WTC11 (cell line): ENCODE measurements at regions not wholly inside any gene's neighbourhood (a gene's known extent, or its start where the extent isn't known, plus 50 kb on each side); places are given as distances from the start of the nearest gene placed in this dataset.

Experiments
- ATAC-seq: fragments of 200-7000 bp; cut with Tn5 transposase; 2 replicates; pipeline ENCODE4 v1.10.0; 2021; ENCODE audit warnings: mild to moderate bottlenecking, moderate library complexity
- CTCF ChIA-PET: fragments of 300-600 bp; sonication (Branson Sonifier 250); formaldehyde crosslinking; loops from one replicate; lab custom pipeline; 2021; ENCODE audit warnings: antibody characterized with exemption; lab: Charles Lee
- POLR2A ChIA-PET: fragments of 350-600 bp; sonication (Branson Sonifier 250); formaldehyde crosslinking; loops from one replicate; lab custom pipeline; 2021; ENCODE audit warnings: antibody characterized with exemption; lab: Charles Lee
- DNase-seq: peaks from one replicate; pipeline ENCODE4 v3.0.0; 2021; ENCODE audit warnings: low spot score
- H3K27ac Mint-ChIP-seq: 2 replicates; pipeline ENCODE4 v1.8.0; 2021; ENCODE audit warnings: mixed read lengths
- H3K27me3 Mint-ChIP-seq: 2 replicates; pipeline ENCODE4 v1.8.0; 2021; ENCODE audit warnings: low read depth, mild to moderate bottlenecking, moderate library complexity, mixed read lengths
- H3K36me3 Mint-ChIP-seq: 2 replicates; pipeline ENCODE4 v1.8.0; 2021; ENCODE audit warnings: mixed read lengths
- H3K4me1 Mint-ChIP-seq: 2 replicates; pipeline ENCODE4 v1.8.0; 2022; ENCODE audit warnings: mixed read lengths
- H3K4me3 Mint-ChIP-seq: 2 replicates; pipeline ENCODE4 v1.8.0; 2021; ENCODE audit warnings: mild to moderate bottlenecking, moderate library complexity, mixed read lengths
- H3K9me3 Mint-ChIP-seq: 2 replicates; pipeline ENCODE4 v1.8.0; 2021; ENCODE audit warnings: mixed read lengths
- ATF1 ChIP-seq: sonication (generic); formaldehyde crosslinking; IDR thresholded peaks from 2 replicates; pipeline ENCODE4 v1.8.1; 2023; ENCODE audit warnings: mild to moderate bottlenecking, moderate library complexity, missing genetic modification reagents
- ATF3 ChIP-seq: sonication (generic); formaldehyde crosslinking; conservative IDR thresholded peaks from 2 replicates; pipeline ENCODE4 v1.8.1; 2022; ENCODE audit warnings: mild to moderate bottlenecking, missing genetic modification reagents
- CBFB ChIP-seq: sonication (generic); formaldehyde crosslinking; IDR thresholded peaks from 2 replicates; pipeline ENCODE4 v1.8.1; 2022; ENCODE audit warnings: mild to moderate bottlenecking, low read depth, missing genetic modification reagents
- CDX4 ChIP-seq: fragments of 250-450 bp; sonication (Bioruptor Pico); IDR thresholded peaks from 2 replicates; pipeline ENCODE4 v1.9.0; 2021; ENCODE audit warnings: moderate library complexity, mild to moderate bottlenecking, inconsistent platforms, borderline replicate concordance
- CREM ChIP-seq: sonication (generic); formaldehyde crosslinking; IDR thresholded peaks from 2 replicates; pipeline ENCODE4 v1.8.1; 2022; ENCODE audit warnings: mild to moderate bottlenecking, missing genetic modification reagents, moderate library complexity
- CTCF ChIP-seq: fragments of 200-600 bp; IDR thresholded peaks from 2 replicates; pipeline ENCODE4 v1.8.0; 2022; ENCODE audit warnings: antibody characterized with exemption
- EMX1 ChIP-seq: fragments of 250-450 bp; sonication (Bioruptor Pico); IDR thresholded peaks from 2 replicates; pipeline ENCODE4 v1.8.0; 2021; ENCODE audit warnings: mild to moderate bottlenecking
- FOXK1 ChIP-seq: sonication (generic); formaldehyde crosslinking; IDR thresholded peaks from 2 replicates; pipeline ENCODE4 v1.8.0; 2022; ENCODE audit warnings: mild to moderate bottlenecking, moderate library complexity, missing genetic modification reagents
- FOXP1 ChIP-seq: sonication (generic); formaldehyde crosslinking; IDR thresholded peaks from 2 replicates; pipeline ENCODE4 v1.8.0; 2022; ENCODE audit warnings: missing genetic modification reagents, mild to moderate bottlenecking, moderate library complexity, borderline replicate concordance
- FOXP4 ChIP-seq: sonication (generic); formaldehyde crosslinking; IDR thresholded peaks from 2 replicates; pipeline ENCODE4 v1.8.0; 2022; ENCODE audit warnings: mild to moderate bottlenecking, missing genetic modification reagents
- MYBL2 ChIP-seq: sonication (generic); formaldehyde crosslinking; IDR thresholded peaks from 2 replicates; pipeline ENCODE4 v1.8.1; 2023; ENCODE audit warnings: mild to moderate bottlenecking, moderate library complexity, missing genetic modification reagents
- NFATC4 ChIP-seq: fragments of 250-450 bp; sonication (Bioruptor Pico); IDR thresholded peaks from 2 replicates; pipeline ENCODE4 v1.9.0; 2021; ENCODE audit warnings: mild to moderate bottlenecking
- NFE2L1 ChIP-seq: sonication (generic); formaldehyde crosslinking; IDR thresholded peaks from 2 replicates; pipeline ENCODE4 v1.8.1; 2023; ENCODE audit warnings: missing genetic modification reagents
- NR3C1 ChIP-seq: sonication (generic); formaldehyde crosslinking; conservative IDR thresholded peaks from 2 replicates; pipeline ENCODE4 v1.8.1; 2023; ENCODE audit warnings: low read depth, mild to moderate bottlenecking, missing genetic modification reagents
- RELA ChIP-seq: sonication (generic); formaldehyde crosslinking; IDR thresholded peaks from 2 replicates; pipeline ENCODE4 v1.8.1; 2022; ENCODE audit warnings: missing genetic modification reagents, mild to moderate bottlenecking, borderline replicate concordance
- SMAD3 ChIP-seq: sonication (generic); formaldehyde crosslinking; IDR thresholded peaks from 2 replicates; pipeline ENCODE4 v1.8.0; 2022; ENCODE audit warnings: missing genetic modification reagents, mild to moderate bottlenecking, borderline replicate concordance
- SP1 ChIP-seq: sonication (generic); formaldehyde crosslinking; conservative IDR thresholded peaks from 2 replicates; pipeline ENCODE4 v1.8.1; 2022; ENCODE audit warnings: missing genetic modification reagents
- USF1 ChIP-seq: sonication (generic); formaldehyde crosslinking; IDR thresholded peaks from 2 replicates; pipeline ENCODE4 v1.8.0; 2022; ENCODE audit warnings: mild to moderate bottlenecking, missing genetic modification reagents
- ZMAT4 ChIP-seq: fragments of 250-450 bp; sonication (Bioruptor Pico); IDR thresholded peaks from 2 replicates; pipeline ENCODE4 v1.9.0; 2021; ENCODE audit warnings: mild to moderate bottlenecking
- ZNF121 ChIP-seq: sonication (generic); formaldehyde crosslinking; IDR thresholded peaks from 2 replicates; pipeline ENCODE4 v1.8.0; 2023; ENCODE audit warnings: missing genetic modification reagents
- ZNF263 ChIP-seq: sonication (generic); formaldehyde crosslinking; IDR thresholded peaks from 2 replicates; pipeline ENCODE4 v1.8.1; 2022; ENCODE audit warnings: low read depth, mild to moderate bottlenecking, moderate library complexity, missing genetic modification reagents
- ZSCAN18 ChIP-seq: fragments of 250-450 bp; sonication (Bioruptor Pico); IDR thresholded peaks from 2 replicates; pipeline ENCODE4 v2.1.2; 2022; ENCODE audit warnings: mild to moderate bottlenecking, moderate library complexity

GRCh38 chr2:117536139-117536538 lies 278.4 kb upstream of the DDX18 start:
- CTCF ChIA-PET, result interaction anchor here (0.6 to 2.5 kb wide), 18 partner anchors 10 to 278 kb away, joined by 3 to 33 read pairs (median 5); partner anchors contain the start of gene DDX18
- Mint-ChIP-seq H3K36me3 (peaks cover 41% of the 10 kb centered on the region), H3K27me3 (no peaks in the 10 kb centered on the region), H3K4me3 (no peak overlapping the region), H3K9me3 (peaks cover 37% of the 10 kb centered on the region), H3K27ac (no peak overlapping the region), H3K4me1 (peaks cover 27% of the 10 kb centered on the region)
- TF ChIP-seq NFATC4 (no peak), MYBL2 (CRISPR knock-in tag) (no peak), ATF1 (CRISPR knock-in tag) (no peak), RELA (CRISPR knock-in tag) (no peak), SMAD3 (no peak), CBFB (CRISPR knock-in tag) (no peak), ZNF121 (peak; percentile 96)
- DNase-seq (peak; percentile 28), ATAC-seq (peak; percentile 96)
- POLR2A ChIA-PET, result no interaction called here

- Mint-ChIP-seq H3K36me3 (peaks cover 37% of the 10 kb centered on the region), H3K27me3 (no peaks in the 10 kb centered on the region), H3K4me1 (peaks cover 33% of the 10 kb centered on the region), H3K27ac (no peak overlapping the region), H3K9me3 (peaks cover 36% of the 10 kb centered on the region), H3K4me3 (no peak overlapping the region)
- ChIA-PET CTCF (interaction anchor here (0.6 to 2.5 kb wide), 14 partner anchors 9 to 262 kb away, joined by 3 to 33 read pairs (median 5); no protein-coding TSS in a partner anchor), POLR2A (no interaction called here)
- DNase-seq (no peak), ATAC-seq (peak; percentile 71)
- TF ChIP-seq ZNF121 (no peak), CTCF (0 out of 2 replicates have a peak, but pooled peaks have one; percentile 13), CREM (CRISPR knock-in tag) (no peak)
Measured at GRCh38 chr2:117537032-117537431, 277.5 kb upstream of the DDX18 start.

- ATAC-seq (peak; percentile 49), DNase-seq (no peak)
- H3K36me3 Mint-ChIP-seq, result peaks cover 13% of the 10 kb centered on the region
- no peaks in the 10 kb centered on the region for H3K27me3 Mint-ChIP-seq
- peak overlapping the region; percentile 75 for H3K27ac Mint-ChIP-seq
- TF ChIP-seq ATF3 (CRISPR knock-in tag) (no peak), NR3C1 (no peak), NFATC4 (no peak), NFE2L1 (CRISPR knock-in tag) (no peak), EMX1 (no peak), CDX4 (CRISPR knock-in tag) (no peak), USF1 (CRISPR knock-in tag) (no peak), ZMAT4 (no peak)
- TF ChIP-seq, all 79 proteins: peak for 0
- Mint-ChIP-seq H3K4me1 (peaks cover 70% of the 10 kb centered on the region), H3K9me3 (0 out of 2 replicates have a peak, but pooled peaks cover 7% of the 10 kb centered on the region), H3K4me3 (peak overlapping the region; percentile 8)
- ChIA-PET POLR2A (no interaction called here), CTCF (interaction anchor here (2.3 to 4.6 kb wide), 2 partner anchors 15 to 67 kb away, joined by 11 to 33 read pairs; no protein-coding TSS in a partner anchor)
Measured at GRCh38 chr2:117551858-117552257, 262.6 kb upstream of the DDX18 start.

- H3K27ac Mint-ChIP-seq, result peak overlapping the region; percentile 96
- H3K9me3 Mint-ChIP-seq, result no peaks in the 10 kb centered on the region
- H3K4me1 Mint-ChIP-seq, result peaks cover 76% of the 10 kb centered on the region
- no peaks in the 10 kb centered on the region for H3K27me3 Mint-ChIP-seq
- DNase-seq (no peak), ATAC-seq (peak; percentile 93)
- peak overlapping the region; percentile 43 for H3K4me3 Mint-ChIP-seq
- ChIA-PET CTCF (interaction anchor here (1.6 to 4.6 kb wide), 3 partner anchors 17 to 261 kb away, joined by 5 to 33 read pairs (median 11); partner anchors contain the start of gene DDX18), POLR2A (interaction anchor here (0.6 kb wide), 1 partner anchor 50 kb away, joined by 3 read pairs; no protein-coding TSS in a partner anchor)
- peaks cover 5% of the 10 kb centered on the region for H3K36me3 Mint-ChIP-seq
- TF ChIP-seq FOXP4 (CRISPR knock-in tag) (peak; percentile 84; the same call in 1 of the 2 replicates), SP1 (CRISPR knock-in tag) (0 out of 2 replicates have a peak, but pooled peaks have one; percentile 20), FOXP1 (no peak), ZNF263 (CRISPR knock-in tag) (no peak), USF1 (CRISPR knock-in tag) (no peak), ZSCAN18 (peak; percentile 72; the same call in 1 of the 2 replicates), FOXK1 (peak; percentile 90)
Measured at GRCh38 chr2:117553448-117553847, 261.0 kb upstream of the DDX18 start.
